Coronary artery (tissue), 2 donors: ENCODE measurements at regions not wholly inside any gene's neighbourhood (a gene's known extent, or its start where the extent isn't known, plus 50 kb on each side); places are given as distances from the start of the nearest gene placed in this dataset.

Source experiments
- DNase-seq: peaks from one replicate; pipeline ENCODE4 v3.0.0-alpha.2; 2017; ENCODE audit warnings: low spot score
- H3K27ac ChIP-seq, 2 donors: fragments of 200-600 bp; sonication (generic); one replicate each; pipeline ENCODE4 v1.5.1; 2016 to 2019
- H3K4me3 ChIP-seq: fragments of 200-600 bp; sonication (generic); 2 replicates; pipeline ENCODE4 v1.5.1; 2016; ENCODE audit warnings: mild to moderate bottlenecking, moderate library complexity
- CTCF ChIP-seq: fragments of 200-600 bp; sonication (generic); IDR thresholded peaks from one replicate; pipeline ENCODE4 v1.5.1; 2019; ENCODE audit warnings: antibody characterized with exemption

- TF ChIP-seq CTCF, result no peak
- H3K27ac ChIP-seq, result no peak overlapping the region
Measured at GRCh38 chr2:180258041-180258537, 251.0 kb upstream of the CWC22 start.

GRCh38 chr2:180257247-180257646 is 250.2 kb upstream of the CWC22 start:
- Histone ChIP-seq H3K4me3 (no peak overlapping the region), H3K27ac (no peak overlapping the region)
- no peak for TF ChIP-seq CTCF
- DNase-seq, result no peak

More at GRCh38 chr2:180258041-180258537, 251.0 kb upstream of the CWC22 start:
- DNase-seq, result no peak
- H3K4me3 ChIP-seq, result no peak overlapping the region

GRCh38 chr2:180255981-180256380 is 248.9 kb upstream of the CWC22 start:
- no peak for TF ChIP-seq CTCF
- Histone ChIP-seq H3K27ac (no peak overlapping the region), H3K4me3 (no peak overlapping the region)
- DNase-seq, result no peak

- Histone ChIP-seq H3K27ac (no peak overlapping the region), H3K4me3 (no peak overlapping the region)
- TF ChIP-seq CTCF, result no peak
- no peak for DNase-seq
Measured at GRCh38 chr2:180254872-180255271, 247.8 kb upstream of the CWC22 start.

GRCh38 chr2:180247658-180248057 is 240.6 kb upstream of the CWC22 start:
- no peak for TF ChIP-seq CTCF
- no peak overlapping the region for H3K4me3 ChIP-seq
- no peak overlapping the region for H3K27ac ChIP-seq
- no peak for DNase-seq

- Histone ChIP-seq H3K4me3 (no peak overlapping the region), H3K27ac (no peak overlapping the region)
- DNase-seq, result no peak
- TF ChIP-seq CTCF, result no peak
Measured at GRCh38 chr2:180246268-180246667, 239.2 kb upstream of the CWC22 start.

- no peak for TF ChIP-seq CTCF
- Histone ChIP-seq H3K27ac (no peak overlapping the region), H3K4me3 (no peak overlapping the region)
- DNase-seq, result no peak
Measured at GRCh38 chr2:180240774-180241173, 233.7 kb upstream of the CWC22 start.
